ENCODE measurements at regions not wholly inside any gene's neighbourhood (a gene's known extent, or its start where the extent isn't known, plus 50 kb on each side); places are given as distances from the start of the nearest gene placed in this dataset.

DNA sequence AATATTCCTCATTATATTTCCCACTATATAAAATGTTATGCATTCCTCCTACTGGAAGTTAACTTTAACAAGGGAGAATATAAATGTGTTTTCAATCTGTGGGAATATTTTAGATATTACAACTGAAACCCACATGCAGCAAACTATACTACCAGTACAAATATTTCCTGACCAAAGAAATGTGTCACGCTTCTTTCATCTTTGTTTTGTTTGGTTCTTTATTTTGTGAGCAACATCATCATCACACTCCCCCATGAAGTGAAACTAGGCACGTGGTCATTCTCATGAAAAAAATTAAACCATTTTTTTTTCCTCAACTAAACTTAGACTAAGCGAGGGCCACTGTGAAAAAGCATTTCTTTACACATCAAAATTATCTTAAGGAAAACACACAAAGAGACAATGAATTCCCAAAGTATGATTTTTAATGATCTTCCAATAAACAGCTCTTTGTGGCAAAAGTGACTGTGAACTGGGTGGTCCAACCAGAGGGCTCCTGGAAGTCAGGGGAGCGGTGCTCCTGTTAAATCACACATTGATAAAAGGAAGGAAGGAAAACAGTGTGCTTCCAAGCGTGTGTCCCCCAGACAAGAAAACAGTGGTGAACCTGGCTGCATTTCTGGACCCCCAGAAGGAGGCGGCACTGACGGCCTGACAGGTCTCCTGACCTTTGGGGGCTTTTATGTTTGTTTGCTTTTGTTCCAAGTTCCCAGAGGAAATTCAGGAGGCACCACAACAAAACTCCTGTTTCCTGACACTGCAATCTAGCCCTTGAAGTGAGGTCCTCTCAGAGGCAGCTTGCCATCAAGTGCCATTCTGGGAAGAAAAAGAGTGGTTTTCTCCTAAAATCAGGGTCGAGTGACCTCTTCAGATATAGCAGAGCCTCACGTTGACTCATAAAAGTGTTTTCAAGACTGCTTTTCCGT, 166.8 kb upstream of the FOXQ1 start:
- peak; percentile 83 for DNase-seq (ENCODE audit: low read depth)
- H3K4me3 ChIP-seq (ENCODE audit: control insufficient read depth, low read depth, low read length) = no peak overlapping the region
- no peak for TF ChIP-seq CTCF (IDR thresholded peaks at IDR 0.05; ENCODE audit: control insufficient read depth, insufficient read depth, low read depth, low read length, missing control alignments)

GRCh38 chr6:1143655-1144054, 168.2 kb upstream of the FOXQ1 start:
- no peak for TF ChIP-seq CTCF (IDR thresholded peaks at IDR 0.05; ENCODE audit: control insufficient read depth, insufficient read depth, low read depth, low read length, missing control alignments)
- H3K4me3 ChIP-seq (ENCODE audit: control insufficient read depth, low read depth, low read length) = no peak overlapping the region
- DNase-seq (ENCODE audit: low read depth) = no peak

DNA sequence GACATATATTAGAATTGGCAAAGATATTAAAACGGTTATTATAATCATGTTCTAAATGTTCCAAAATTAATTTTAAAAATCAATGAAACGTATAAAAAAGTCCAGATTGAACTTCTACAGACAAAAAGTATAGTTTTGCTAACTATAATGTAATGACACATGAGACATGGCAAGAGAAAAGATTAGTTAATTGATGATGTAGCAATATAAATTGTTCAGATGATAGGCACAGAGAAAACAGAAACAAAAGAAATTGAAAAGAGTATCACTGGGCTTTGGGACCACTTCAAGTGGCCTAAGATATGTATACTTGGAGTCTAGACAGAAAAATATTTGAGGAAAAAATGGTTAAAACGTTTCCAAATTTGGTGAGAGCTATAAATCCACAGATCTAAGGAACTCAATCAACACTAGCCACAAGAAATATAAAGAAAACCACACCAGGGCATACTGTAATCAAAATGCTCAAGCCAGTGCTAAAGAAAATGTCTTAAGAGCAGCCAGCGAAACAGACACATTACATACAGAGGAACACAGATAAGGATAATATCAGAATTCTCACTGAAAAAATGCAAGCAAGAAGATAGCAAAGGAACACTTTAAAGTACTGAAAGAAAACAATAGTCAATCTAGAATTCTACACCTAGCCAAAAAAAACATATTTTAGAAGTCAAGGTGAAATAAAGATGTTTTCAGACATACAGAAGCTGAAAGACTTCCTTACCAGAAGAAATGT, 172.6 kb upstream of the FOXQ1 start:
- DNase-seq (ENCODE audit: low read depth) = no peak
- TF ChIP-seq CTCF (IDR thresholded peaks at IDR 0.05; ENCODE audit: control insufficient read depth, insufficient read depth, low read depth, low read length, missing control alignments) = no peak
- H3K4me3 ChIP-seq (ENCODE audit: control insufficient read depth, low read depth, low read length) = no peak overlapping the region

GRCh38 chr6:1137849-1138248, 174.0 kb upstream of the FOXQ1 start:
- H3K4me3 ChIP-seq (ENCODE audit: control insufficient read depth, low read depth, low read length) = no peak overlapping the region
- no peak for DNase-seq (ENCODE audit: low read depth)
- TF ChIP-seq CTCF (IDR thresholded peaks at IDR 0.05; ENCODE audit: control insufficient read depth, insufficient read depth, low read depth, low read length, missing control alignments) = no peak

DNA sequence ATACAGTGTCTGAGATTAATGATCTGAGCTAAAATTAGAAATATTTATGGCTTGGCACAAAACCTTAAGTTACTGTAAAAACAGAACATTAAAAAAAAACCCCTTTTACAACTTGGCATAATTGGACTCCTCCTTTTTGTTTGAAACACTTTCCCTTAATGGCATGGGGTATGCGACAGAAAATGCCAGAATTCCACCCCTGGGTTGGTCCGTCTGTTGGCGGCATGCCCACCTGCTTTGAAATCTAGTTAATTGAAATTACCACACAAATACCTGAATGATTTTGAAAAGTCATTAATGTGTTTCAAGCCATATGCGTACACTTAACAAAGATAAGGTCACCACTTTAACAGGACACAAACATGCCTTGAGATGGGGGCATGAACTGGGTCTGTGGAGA, 175.1 kb upstream of the FOXQ1 start:
- H3K4me3 ChIP-seq (ENCODE audit: control insufficient read depth, low read depth, low read length) = no peak overlapping the region
- no peak for DNase-seq (ENCODE audit: low read depth)
- no peak for TF ChIP-seq CTCF (IDR thresholded peaks at IDR 0.05; ENCODE audit: control insufficient read depth, insufficient read depth, low read depth, low read length, missing control alignments)

DNA sequence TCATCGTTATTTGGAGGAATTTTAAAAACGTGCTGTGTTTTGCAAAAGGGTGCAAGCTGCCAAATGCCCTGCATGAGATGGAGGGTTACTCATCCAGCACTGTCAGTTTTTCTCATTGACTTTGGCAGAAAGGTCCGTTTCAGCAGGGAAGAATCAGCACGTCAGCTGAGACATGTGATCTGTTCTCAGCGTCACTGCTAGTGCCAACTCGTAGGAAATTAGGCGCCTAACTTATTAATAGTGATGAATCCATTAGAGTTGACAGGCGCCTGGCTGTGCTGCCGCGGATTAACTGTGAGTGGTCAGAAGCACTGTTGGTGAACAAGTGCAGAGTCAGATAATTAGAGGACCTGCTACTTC, 175.5 kb upstream of the FOXQ1 start:
- TF ChIP-seq CTCF (IDR thresholded peaks at IDR 0.05; ENCODE audit: control insufficient read depth, insufficient read depth, low read depth, low read length, missing control alignments) = no peak
- H3K4me3 ChIP-seq (ENCODE audit: control insufficient read depth, low read depth, low read length) = no peak overlapping the region
- DNase-seq (ENCODE audit: low read depth) = peak; percentile 87
